HepG2 (cell line): ENCODE measurements at regions not wholly inside any gene's neighbourhood (a gene's known extent, or its start where the extent isn't known, plus 50 kb on each side); places are given as distances from the start of the nearest gene placed in this dataset.

Experiments used
- EHMT2 ChIP-seq: fragments of 200-600 bp; sonication (generic); IDR thresholded peaks from 2 replicates; pipeline ENCODE4 v1.7.0; 2017; ENCODE audit warnings: antibody characterized with exemption, low read depth, low read length, borderline replicate concordance
- FIP1L1 ChIP-seq: fragments of 200-400 bp; formaldehyde crosslinking; IDR thresholded peaks from 2 replicates; pipeline ENCODE4 v1.6.1; 2018; ENCODE audit warnings: low read depth, mild to moderate bottlenecking, low read length, moderate library complexity, borderline replicate concordance; ENCODE audit not compliant: insufficient read depth
- GABPB1 ChIP-seq: IDR thresholded peaks from 2 replicates; pipeline ENCODE4 v1.6.1; 2016; ENCODE audit warnings: mild to moderate bottlenecking, missing genetic modification reagents, moderate library complexity, missing compliant biosample characterization
- MTF1 ChIP-seq: sonication (generic); formaldehyde crosslinking; IDR thresholded peaks from 2 replicates; pipeline ENCODE4 v1.5.0; 2020; ENCODE audit warnings: missing genetic modification reagents
- NKX3-1 ChIP-seq: sonication (generic); formaldehyde crosslinking; IDR thresholded peaks from 2 replicates; pipeline ENCODE4 v1.5.0; 2020; ENCODE audit warnings: missing genetic modification reagents
- NPAS2 ChIP-seq: sonication (generic); formaldehyde crosslinking; IDR thresholded peaks from 2 replicates; pipeline ENCODE4 v1.8.0; 2022; ENCODE audit warnings: mild to moderate bottlenecking, missing genetic modification reagents, borderline replicate concordance
- TF ChIP-seq, protein P1 (sequence below): sonication (generic); formaldehyde crosslinking; IDR thresholded peaks from 2 replicates; pipeline ENCODE4 v1.5.0; 2020; ENCODE audit warnings: mild to moderate bottlenecking, missing genetic modification reagents, moderate library complexity

DNA sequence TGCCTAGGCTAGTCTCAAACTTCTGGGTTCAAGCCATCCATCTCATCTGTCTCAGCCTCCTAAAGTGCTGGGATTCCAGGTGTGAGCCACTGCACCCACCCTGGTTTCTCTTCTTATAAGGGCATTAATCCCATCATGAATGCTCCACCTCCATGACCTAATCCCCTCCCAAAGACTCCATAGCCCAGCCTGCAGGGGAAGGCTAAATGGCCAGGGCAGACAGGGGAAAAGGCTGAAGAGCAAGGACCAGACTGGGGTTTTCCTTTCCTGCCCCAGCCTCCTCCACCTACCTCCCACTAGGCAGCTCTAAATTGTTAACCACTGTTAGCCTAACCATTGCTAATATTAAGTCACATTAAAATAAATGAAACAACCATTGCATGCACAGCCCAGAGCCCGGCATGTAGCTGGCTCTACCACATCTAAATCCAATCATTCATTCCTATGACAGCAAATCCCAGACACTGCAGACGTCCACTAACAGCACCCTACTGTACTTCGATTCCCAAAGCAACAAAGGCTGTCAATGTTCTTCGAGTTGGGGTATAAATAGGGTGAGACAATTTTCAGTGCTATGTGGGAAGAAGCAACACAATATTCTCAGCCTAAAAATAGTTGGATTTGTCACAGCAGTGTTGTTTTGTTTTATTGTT is 243.2 kb upstream of the ARID1B start:
- TF ChIP-seq NPAS2 (CRISPR knock-in tag) (no peak), GABPB1 (CRISPR knock-in tag) (no peak), EHMT2 (no peak), FIP1L1 (no peak), NKX3-1 (CRISPR knock-in tag) (no peak), MTF1 (CRISPR knock-in tag) (no peak)
- TF ChIP-seq, protein P1, sequence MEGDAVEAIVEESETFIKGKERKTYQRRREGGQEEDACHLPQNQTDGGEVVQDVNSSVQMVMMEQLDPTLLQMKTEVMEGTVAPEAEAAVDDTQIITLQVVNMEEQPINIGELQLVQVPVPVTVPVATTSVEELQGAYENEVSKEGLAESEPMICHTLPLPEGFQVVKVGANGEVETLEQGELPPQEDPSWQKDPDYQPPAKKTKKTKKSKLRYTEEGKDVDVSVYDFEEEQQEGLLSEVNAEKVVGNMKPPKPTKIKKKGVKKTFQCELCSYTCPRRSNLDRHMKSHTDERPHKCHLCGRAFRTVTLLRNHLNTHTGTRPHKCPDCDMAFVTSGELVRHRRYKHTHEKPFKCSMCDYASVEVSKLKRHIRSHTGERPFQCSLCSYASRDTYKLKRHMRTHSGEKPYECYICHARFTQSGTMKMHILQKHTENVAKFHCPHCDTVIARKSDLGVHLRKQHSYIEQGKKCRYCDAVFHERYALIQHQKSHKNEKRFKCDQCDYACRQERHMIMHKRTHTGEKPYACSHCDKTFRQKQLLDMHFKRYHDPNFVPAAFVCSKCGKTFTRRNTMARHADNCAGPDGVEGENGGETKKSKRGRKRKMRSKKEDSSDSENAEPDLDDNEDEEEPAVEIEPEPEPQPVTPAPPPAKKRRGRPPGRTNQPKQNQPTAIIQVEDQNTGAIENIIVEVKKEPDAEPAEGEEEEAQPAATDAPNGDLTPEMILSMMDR (CRISPR knock-in tag) = no peak
